Naive thymus-derived CD4-positive, alpha-beta T cell (primary cell): ENCODE measurements at regions not wholly inside any gene's neighbourhood (a gene's known extent, or its start where the extent isn't known, plus 50 kb on each side); places are given as distances from the start of the nearest gene placed in this dataset.

ENCODE experiments used
- ATAC-seq: fragments of 150-1000 bp; cut with Tn5 transposase; 2 replicates; pipeline ENCODE4 v1.10.0; 2021; ENCODE audit warnings: mild to moderate bottlenecking, moderate library complexity
- CTCF ChIA-PET: fragments of 350-600 bp; sonication (Branson Sonifier 250); formaldehyde crosslinking; loops from one replicate; lab custom pipeline; 2021; ENCODE audit warnings: antibody characterized with exemption; lab: Charles Lee
- POLR2A ChIA-PET: fragments of 350-600 bp; sonication (Branson Sonifier 250); formaldehyde crosslinking; loops from one replicate; lab custom pipeline; 2021; ENCODE audit warnings: antibody characterized with exemption, inconsistent platforms; lab: Charles Lee
- DNase-seq, 9 donors: peaks; one replicate each; pipeline versions ENCODE4 v3.0.0 to v3.0.0-alpha.2; 2020 to 2022; ENCODE audit warnings: mixed read lengths in 1 of 9
- H3K27ac ChIP-seq: one replicate; pipeline ENCODE4 v1.7.0; 2013; ENCODE audit warnings: mild to moderate bottlenecking, low read depth, low read length, moderate library complexity
- H3K27me3 ChIP-seq, 2 donors: one replicate each; pipeline ENCODE4 v1.7.0; 2013; ENCODE audit warnings: low read length in 2 of 2, mild to moderate bottlenecking in 2 of 2, moderate library complexity in 2 of 2; ENCODE audit not compliant: control insufficient read depth in 2 of 2, insufficient read depth in 2 of 2
- H3K36me3 ChIP-seq, 3 experiments: 1 replicate in 2 of 3; 2 replicates in 1 of 3; pipeline ENCODE4 v1.7.0; 2013; ENCODE audit warnings: low read length in 3 of 3, mild to moderate bottlenecking in 3 of 3, moderate library complexity in 1 of 3; ENCODE audit not compliant: insufficient read depth in 3 of 3, control insufficient read depth in 2 of 3
- H3K4me1 ChIP-seq, 2 donors: one replicate each; pipeline ENCODE4 v1.7.0; 2013; ENCODE audit warnings: low read length in 2 of 2, mild to moderate bottlenecking in 2 of 2, moderate library complexity in 1 of 2; ENCODE audit not compliant: control insufficient read depth in 2 of 2, insufficient read depth in 2 of 2
- H3K4me3 ChIP-seq: 2 replicates; pipeline ENCODE4 v1.7.0; 2013; ENCODE audit warnings: mild to moderate bottlenecking, low read length
- H3K9me3 ChIP-seq, 3 experiments: 1 replicate in 2 of 3; 2 replicates in 1 of 3; pipeline ENCODE4 v1.7.0; 2013; ENCODE audit warnings: low read length in 3 of 3; ENCODE audit not compliant: control insufficient read depth in 2 of 3
- H3K27ac Mint-ChIP-seq, 9 donors: one replicate each; pipeline ENCODE4 v1.8.0; 2020 to 2022; ENCODE audit warnings: mixed read lengths in 9 of 9, mild to moderate bottlenecking in 8 of 9, moderate library complexity in 5 of 9, inconsistent platforms in 2 of 9
- H3K27me3 Mint-ChIP-seq, 5 donors: one replicate each; pipeline ENCODE4 v1.8.0; 2021 to 2022; ENCODE audit warnings: mixed read lengths in 5 of 5, mild to moderate bottlenecking in 1 of 5
- H3K36me3 Mint-ChIP-seq, 5 donors: one replicate each; pipeline ENCODE4 v1.8.0; 2020 to 2022; ENCODE audit warnings: mixed read lengths in 5 of 5, mild to moderate bottlenecking in 3 of 5, inconsistent platforms in 1 of 5
- H3K4me1 Mint-ChIP-seq, 7 donors: one replicate each; pipeline ENCODE4 v1.8.0; 2020 to 2022; ENCODE audit warnings: mixed read lengths in 7 of 7, mild to moderate bottlenecking in 3 of 7, inconsistent platforms in 1 of 7
- H3K4me3 Mint-ChIP-seq, 10 donors: one replicate each; pipeline ENCODE4 v1.8.0; 2020 to 2022; ENCODE audit warnings: mild to moderate bottlenecking in 10 of 10, mixed read lengths in 10 of 10, moderate library complexity in 6 of 10, inconsistent platforms in 2 of 10
- H3K9me3 Mint-ChIP-seq, 11 donors: one replicate each; pipeline ENCODE4 v1.8.0; 2020 to 2022; ENCODE audit warnings: mixed read lengths in 11 of 11, mild to moderate bottlenecking in 4 of 11, inconsistent platforms in 1 of 11, moderate library complexity in 1 of 11
- intact Hi-C, 2 donors: fragments of 100-400 bp; cut with micrococcal nuclease; formaldehyde crosslinking; loops; one replicate each; pipeline ENCODE4 v1.15.1; 2023

GRCh38 chr5:103891151-103891550 is 328.6 kb upstream of the NUDT12 start:
- H3K4me1 Mint-ChIP-seq, result no peaks in the 10 kb centered on the region
- no peak overlapping the region for H3K27ac ChIP-seq
- no peak overlapping the region for H3K27ac Mint-ChIP-seq
- no peaks in the 10 kb centered on the region for H3K27me3 ChIP-seq
- ATAC-seq (no peak), DNase-seq (no peak)
- no peak overlapping the region for H3K4me3 Mint-ChIP-seq
- POLR2A ChIA-PET, result no interaction called here
- CTCF ChIA-PET, result no interaction called here
- no peak overlapping the region for H3K4me3 ChIP-seq
- no peaks in the 10 kb centered on the region for H3K36me3 ChIP-seq
- H3K27me3 Mint-ChIP-seq, result no peaks in the 10 kb centered on the region
- no peaks in the 10 kb centered on the region for H3K9me3 ChIP-seq
- no peaks in the 10 kb centered on the region for H3K4me1 ChIP-seq
- intact Hi-C loops, result no loop called here
- no peaks in the 10 kb centered on the region for H3K36me3 Mint-ChIP-seq
- peaks cover 0 to 4% (median 0%) of the 10 kb centered on the region in 11 donors for H3K9me3 Mint-ChIP-seq

- Mint-ChIP-seq H3K4me3 (no peak overlapping the region), H3K27ac (no peak overlapping the region), H3K4me1 (no peaks in the 10 kb centered on the region), H3K9me3 (peaks cover 0 to 4% (median 0%) of the 10 kb centered on the region in 11 donors), H3K36me3 (no peaks in the 10 kb centered on the region), H3K27me3 (no peaks in the 10 kb centered on the region)
- ATAC-seq (no peak), DNase-seq (no peak)
- ChIA-PET POLR2A (no interaction called here), CTCF (no interaction called here)
- H3K9me3 ChIP-seq, result no peaks in the 10 kb centered on the region
- H3K27ac ChIP-seq, result no peak overlapping the region
- H3K4me1 ChIP-seq, result no peaks in the 10 kb centered on the region
- no peaks in the 10 kb centered on the region for H3K36me3 ChIP-seq
- intact Hi-C loops, result no loop called here
- H3K27me3 ChIP-seq, result no peaks in the 10 kb centered on the region
- H3K4me3 ChIP-seq, result no peak overlapping the region
Measured at GRCh38 chr5:103890313-103890712, 327.7 kb upstream of the NUDT12 start.

GRCh38 chr5:103889500-103890209 is 327.1 kb upstream of the NUDT12 start:
- Histone ChIP-seq H3K9me3 (no peaks in the 10 kb centered on the region), H3K27ac (no peak overlapping the region), H3K4me1 (no peaks in the 10 kb centered on the region), H3K27me3 (no peaks in the 10 kb centered on the region), H3K4me3 (no peak overlapping the region), H3K36me3 (no peaks in the 10 kb centered on the region)
- H3K27ac Mint-ChIP-seq, result no peak overlapping the region
- H3K4me1 Mint-ChIP-seq, result no peaks in the 10 kb centered on the region
- ATAC-seq (no peak), DNase-seq (no peak)
- no peaks in the 10 kb centered on the region for H3K36me3 Mint-ChIP-seq
- ChIA-PET POLR2A (no interaction called here), CTCF (no interaction called here)
- H3K9me3 Mint-ChIP-seq, result peaks cover 0 to 4% (median 0%) of the 10 kb centered on the region in 11 donors
- no peak overlapping the region for H3K4me3 Mint-ChIP-seq
- intact Hi-C loops, result no loop called here
- no peaks in the 10 kb centered on the region for H3K27me3 Mint-ChIP-seq

GRCh38 chr5:103886826-103887225 is 324.2 kb upstream of the NUDT12 start:
- Histone ChIP-seq H3K4me3 (no peak overlapping the region), H3K27me3 (no peaks in the 10 kb centered on the region), H3K36me3 (no peaks in the 10 kb centered on the region), H3K27ac (no peak overlapping the region), H3K4me1 (no peaks in the 10 kb centered on the region), H3K9me3 (no peaks in the 10 kb centered on the region)
- Mint-ChIP-seq H3K27ac (no peak overlapping the region), H3K4me1 (no peaks in the 10 kb centered on the region), H3K4me3 (no peak overlapping the region), H3K36me3 (no peaks in the 10 kb centered on the region), H3K27me3 (no peaks in the 10 kb centered on the region), H3K9me3 (peaks cover 0 to 9% (median 0%) of the 10 kb centered on the region in 11 donors)
- intact Hi-C loops, result no loop called here
- ChIA-PET CTCF (no interaction called here), POLR2A (no interaction called here)
- ATAC-seq, result no peak
- no peak for DNase-seq

- H3K4me1 ChIP-seq, result no peaks in the 10 kb centered on the region
- Mint-ChIP-seq H3K4me1 (no peaks in the 10 kb centered on the region), H3K27ac (no peak overlapping the region), H3K27me3 (no peaks in the 10 kb centered on the region), H3K9me3 (peaks cover 0 to 9% (median 0%) of the 10 kb centered on the region in 11 donors), H3K36me3 (no peaks in the 10 kb centered on the region), H3K4me3 (no peak overlapping the region)
- H3K27ac ChIP-seq, result no peak overlapping the region
- H3K27me3 ChIP-seq, result no peaks in the 10 kb centered on the region
- POLR2A ChIA-PET, result no interaction called here
- intact Hi-C loops, result no loop called here
- no peak overlapping the region for H3K4me3 ChIP-seq
- DNase-seq, result no peak
- ATAC-seq, result no peak
- no peaks in the 10 kb centered on the region for H3K36me3 ChIP-seq
- no peaks in the 10 kb centered on the region for H3K9me3 ChIP-seq
- CTCF ChIA-PET, result no interaction called here
Measured at GRCh38 chr5:103883143-103883542, 320.6 kb upstream of the NUDT12 start.

- intact Hi-C loops, result no loop called here
- Mint-ChIP-seq H3K4me3 (no peak overlapping the region), H3K9me3 (peaks cover 0 to 13% (median 0%) of the 10 kb centered on the region in 11 donors), H3K4me1 (no peaks in the 10 kb centered on the region), H3K36me3 (no peaks in the 10 kb centered on the region), H3K27ac (no peak overlapping the region), H3K27me3 (no peaks in the 10 kb centered on the region)
- H3K9me3 ChIP-seq, result no peaks in the 10 kb centered on the region
- DNase-seq, result no peak
- no peak for ATAC-seq
- POLR2A ChIA-PET, result no interaction called here
- no peaks in the 10 kb centered on the region for H3K4me1 ChIP-seq
- H3K36me3 ChIP-seq, result no peaks in the 10 kb centered on the region
- CTCF ChIA-PET, result no interaction called here
- no peak overlapping the region for H3K4me3 ChIP-seq
- no peaks in the 10 kb centered on the region for H3K27me3 ChIP-seq
- no peak overlapping the region for H3K27ac ChIP-seq
Measured at GRCh38 chr5:103881560-103881959, 319.0 kb upstream of the NUDT12 start.

- Mint-ChIP-seq H3K4me1 (no peaks in the 10 kb centered on the region), H3K9me3 (peaks cover 0 to 4% (median 0%) of the 10 kb centered on the region in 11 donors), H3K36me3 (no peaks in the 10 kb centered on the region), H3K4me3 (no peak overlapping the region), H3K27me3 (no peaks in the 10 kb centered on the region), H3K27ac (no peak overlapping the region)
- ATAC-seq, result no peak
- ChIA-PET CTCF (no interaction called here), POLR2A (no interaction called here)
- intact Hi-C loops, result no loop called here
- Histone ChIP-seq H3K27me3 (no peaks in the 10 kb centered on the region), H3K27ac (no peak overlapping the region), H3K36me3 (no peaks in the 10 kb centered on the region), H3K4me1 (no peaks in the 10 kb centered on the region), H3K4me3 (no peak overlapping the region), H3K9me3 (no peaks in the 10 kb centered on the region)
- no peak for DNase-seq
Measured at GRCh38 chr5:103867857-103868598, 305.4 kb upstream of the NUDT12 start.
